ENCODE measurements at regions not wholly inside any gene's neighbourhood (a gene's known extent, or its start where the extent isn't known, plus 50 kb on each side); places are given as distances from the start of the nearest gene placed in this dataset.

DNA sequence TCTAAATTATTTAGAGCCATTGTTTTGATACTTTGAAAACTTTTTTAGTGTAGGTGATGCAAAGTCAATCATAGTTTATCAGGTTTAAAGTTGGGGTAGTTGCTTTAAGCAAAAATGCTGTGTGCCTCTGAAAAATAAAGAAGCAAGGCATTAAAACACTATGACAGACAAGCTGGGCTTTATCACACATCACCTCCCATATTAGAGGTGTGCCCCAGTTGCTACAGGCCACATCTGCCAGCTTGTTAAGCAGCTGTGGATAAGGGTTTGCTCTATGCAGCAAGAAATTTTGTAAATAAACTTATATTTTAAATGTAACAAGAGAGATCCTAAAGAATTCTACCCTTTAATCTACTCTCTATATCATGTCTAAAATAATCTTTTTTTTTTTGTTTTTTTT is 255.8 kb downstream of the B3GLCT start (continued):
- no peak for TF ChIP-seq FOSL1 (IDR thresholded peaks at IDR 0.05; ENCODE audit: low read depth)

DNA sequence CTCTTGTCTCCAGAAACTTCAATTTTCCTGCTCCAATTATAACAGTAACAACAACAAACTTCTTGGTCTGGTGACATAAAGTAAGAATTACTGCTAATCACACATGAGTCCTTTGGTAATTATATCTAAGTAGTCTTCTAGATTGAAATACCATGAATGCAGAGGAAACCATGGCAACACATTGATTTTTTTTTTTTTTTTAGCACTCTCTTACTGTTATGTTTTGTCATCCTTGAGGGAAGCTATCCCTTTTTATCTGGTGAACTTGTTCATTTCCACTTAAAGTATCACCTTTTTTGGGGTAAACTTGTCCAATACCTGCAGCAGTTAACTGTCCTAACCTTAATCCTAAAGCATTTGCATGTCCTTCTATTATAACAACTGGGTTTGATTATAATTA is 256.3 kb downstream of the B3GLCT start:
- Histone ChIP-seq H3K36me3 (ENCODE audit: control insufficient read depth in 1 of 2, insufficient read depth in 2 of 2, low read length in 2 of 2) (no peaks in the 10 kb centered on the region), H3K9me3 (ENCODE audit: control insufficient read depth in 1 of 2, insufficient read depth in 1 of 2, low read depth in 1 of 2, low read length in 2 of 2) (no peaks in the 10 kb centered on the region), H2AFZ (ENCODE audit: low read depth, low read length, poor library complexity, severe bottlenecking) (no peak overlapping the region), H3K79me2 (ENCODE audit: insufficient read depth, low read length) (no peaks in the 10 kb centered on the region), H3K27me3 (ENCODE audit: insufficient read depth, low read length) (peaks cover 32% of the 10 kb centered on the region), H3K27ac (ENCODE audit: low read depth, low read length) (no peak overlapping the region), H3K4me2 (ENCODE audit: low read length) (no peak overlapping the region), H3K9ac (ENCODE audit: low read length) (no peak overlapping the region), H3K4me1 (ENCODE audit: control insufficient read depth in 1 of 2, insufficient read depth in 2 of 2, low read length in 2 of 2) (no peaks in the 10 kb centered on the region), H3K4me3 (replicated peaks in 1 of 2; ENCODE audit: low read depth in 1 of 2, low read length in 2 of 2) (no peak overlapping the region), H3K9me2 (ENCODE audit: insufficient read depth) (no peaks in the 10 kb centered on the region), H4K20me1 (ENCODE audit: insufficient read depth) (no peaks in the 10 kb centered on the region)
- ATAC-seq = no peak
- TF ChIP-seq CBX3 (IDR thresholded peaks at IDR 0.05; ENCODE audit: low read depth) = no peak
- TF ChIP-seq CEBPB (IDR thresholded peaks at IDR 0.05; ENCODE audit: low read depth) = no peak
- TF ChIP-seq, protein P1, sequence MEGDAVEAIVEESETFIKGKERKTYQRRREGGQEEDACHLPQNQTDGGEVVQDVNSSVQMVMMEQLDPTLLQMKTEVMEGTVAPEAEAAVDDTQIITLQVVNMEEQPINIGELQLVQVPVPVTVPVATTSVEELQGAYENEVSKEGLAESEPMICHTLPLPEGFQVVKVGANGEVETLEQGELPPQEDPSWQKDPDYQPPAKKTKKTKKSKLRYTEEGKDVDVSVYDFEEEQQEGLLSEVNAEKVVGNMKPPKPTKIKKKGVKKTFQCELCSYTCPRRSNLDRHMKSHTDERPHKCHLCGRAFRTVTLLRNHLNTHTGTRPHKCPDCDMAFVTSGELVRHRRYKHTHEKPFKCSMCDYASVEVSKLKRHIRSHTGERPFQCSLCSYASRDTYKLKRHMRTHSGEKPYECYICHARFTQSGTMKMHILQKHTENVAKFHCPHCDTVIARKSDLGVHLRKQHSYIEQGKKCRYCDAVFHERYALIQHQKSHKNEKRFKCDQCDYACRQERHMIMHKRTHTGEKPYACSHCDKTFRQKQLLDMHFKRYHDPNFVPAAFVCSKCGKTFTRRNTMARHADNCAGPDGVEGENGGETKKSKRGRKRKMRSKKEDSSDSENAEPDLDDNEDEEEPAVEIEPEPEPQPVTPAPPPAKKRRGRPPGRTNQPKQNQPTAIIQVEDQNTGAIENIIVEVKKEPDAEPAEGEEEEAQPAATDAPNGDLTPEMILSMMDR (IDR thresholded peaks at IDR 0.05 in 2 of 3, conservative IDR thresholded peaks at IDR 0.05 in 1 of 3; ENCODE audit: borderline replicate concordance in 1 of 3, insufficient read depth in 1 of 3, low read depth in 2 of 3, low read length in 2 of 3) = no peak
- TF ChIP-seq, protein P2, sequence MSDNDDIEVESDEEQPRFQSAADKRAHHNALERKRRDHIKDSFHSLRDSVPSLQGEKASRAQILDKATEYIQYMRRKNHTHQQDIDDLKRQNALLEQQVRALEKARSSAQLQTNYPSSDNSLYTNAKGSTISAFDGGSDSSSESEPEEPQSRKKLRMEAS (IDR thresholded peaks at IDR 0.05) = no peak
- TF ChIP-seq EZH2phosphoT487 (IDR thresholded peaks at IDR 0.05; ENCODE audit: borderline replicate concordance) = no peak
- TF ChIP-seq YY1 (IDR thresholded peaks at IDR 0.05; ENCODE audit: extremely low read depth, insufficient replicate concordance, low read depth, low read length) = no peak
- TF ChIP-seq ELF1 (IDR thresholded peaks at IDR 0.05; ENCODE audit: borderline replicate concordance, low read depth) = no peak
- TF ChIP-seq SP1 (IDR thresholded peaks at IDR 0.05; ENCODE audit: low read depth) = no peak
- TF ChIP-seq FOSL1 (IDR thresholded peaks at IDR 0.05; ENCODE audit: low read depth) = no peak
- no peak for TF ChIP-seq ZFX (IDR thresholded peaks at IDR 0.05)
- no peak for TF ChIP-seq TCF7L2 (IDR thresholded peaks at IDR 0.05; ENCODE audit: borderline replicate concordance, extremely low read depth, insufficient read depth, insufficient read length)
- no peak for TF ChIP-seq RAD21 (IDR thresholded peaks at IDR 0.05; ENCODE audit: low read depth)
- TF ChIP-seq SIN3A (IDR thresholded peaks at IDR 0.05; ENCODE audit: low read depth) = no peak
- TF ChIP-seq, protein P3, sequence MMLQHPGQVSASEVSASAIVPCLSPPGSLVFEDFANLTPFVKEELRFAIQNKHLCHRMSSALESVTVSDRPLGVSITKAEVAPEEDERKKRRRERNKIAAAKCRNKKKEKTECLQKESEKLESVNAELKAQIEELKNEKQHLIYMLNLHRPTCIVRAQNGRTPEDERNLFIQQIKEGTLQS (IDR thresholded peaks at IDR 0.05) = no peak
- TF ChIP-seq JUND (IDR thresholded peaks at IDR 0.05) = no peak
- TF ChIP-seq SRF (IDR thresholded peaks at IDR 0.05; ENCODE audit: low read depth) = no peak
- BruUV-seq (replicated peaks) = no TSS peak
- RAD21 ChIA-PET (ENCODE audit: low non-redundant PET in 1 of 2, low total read pairs in 2 of 2, uncharacterized antibody in 2 of 2, unreplicated experiment in 2 of 2) = no interaction called here
- no peak for DNase-seq (ENCODE audit: low read depth, low spot score)
- CTCF ChIA-PET = no interaction called here
- intact Hi-C loops (cut with micrococcal nuclease) = no loop called here
- POLR2A ChIA-PET = no interaction called here
